ENCODE measurements at regions not wholly inside any gene's neighbourhood (a gene's known extent, or its start where the extent isn't known, plus 50 kb on each side); places are given as distances from the start of the nearest gene placed in this dataset.

DNA sequence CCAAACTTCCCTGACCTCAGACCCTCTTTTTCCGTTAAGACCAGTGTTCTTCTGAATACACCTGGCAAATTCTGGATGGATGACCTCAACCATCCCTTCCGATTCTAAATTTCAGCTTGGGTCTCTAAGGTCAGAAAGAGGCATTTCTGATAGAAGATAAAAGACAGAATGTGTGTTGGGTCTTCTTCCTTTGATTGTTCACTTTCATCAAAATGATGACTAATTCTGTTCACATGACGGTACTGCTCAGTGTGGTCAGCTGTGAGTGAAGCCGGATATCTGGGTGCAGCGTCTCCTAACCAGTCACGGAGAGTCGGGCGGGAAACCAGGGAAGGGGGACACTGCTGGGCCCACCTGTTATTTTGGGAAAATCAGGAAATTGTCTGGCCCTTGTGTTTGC lies 151.6 kb upstream of the NAV2 start:
- no peak for TF ChIP-seq CTCF (IDR thresholded peaks at IDR 0.05)
- no peak for TF ChIP-seq POLR2A (IDR thresholded peaks at IDR 0.05)

Measured in esophagus squamous epithelium (tissue), 4 donors.